ENCODE measurements at regions not wholly inside any gene's neighbourhood (a gene's known extent, or its start where the extent isn't known, plus 50 kb on each side); places are given as distances from the start of the nearest gene placed in this dataset.

DNA sequence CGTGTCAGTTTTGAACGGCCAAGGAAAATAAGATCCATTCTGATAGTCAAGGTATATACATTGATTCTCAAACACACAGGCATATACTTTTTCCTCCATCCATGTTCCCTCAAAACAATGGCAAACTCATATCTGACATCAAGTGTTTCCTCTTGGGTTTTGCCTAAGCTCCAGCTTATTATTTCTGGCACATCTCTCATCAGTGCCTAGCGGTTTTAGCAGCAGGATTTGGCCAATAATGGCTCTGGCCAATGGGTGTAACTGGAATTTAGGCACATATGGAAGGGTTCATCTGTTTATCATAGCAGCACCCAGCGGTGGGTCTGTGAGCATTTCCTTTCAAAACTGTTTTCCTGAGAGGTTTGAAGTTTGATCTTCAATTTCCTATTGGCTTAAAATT is 161.6 kb upstream of the TLL1 start:
- Histone ChIP-seq H3K36me3 (no peaks in the 10 kb centered on the region), H3K9me3 (no peaks in the 10 kb centered on the region), H3K27me3 (no peaks in the 10 kb centered on the region), H3K4me1 (no peaks in the 10 kb centered on the region), H3K4me3 (ENCODE audit: low read depth, low read length) (no peak overlapping the region)
- DNase-seq: no peak
- no peak for TF ChIP-seq CTCF (IDR thresholded peaks at IDR 0.05; ENCODE audit: low read depth, low read length)

GRCh38 chr4:165711912-165712311 is 161.1 kb upstream of the TLL1 start:
- Histone ChIP-seq H3K36me3 (no peaks in the 10 kb centered on the region), H3K4me3 (ENCODE audit: low read depth, low read length) (no peak overlapping the region), H3K4me1 (no peaks in the 10 kb centered on the region), H3K9me3 (no peaks in the 10 kb centered on the region), H3K27me3 (no peaks in the 10 kb centered on the region)
- no peak for DNase-seq
- no peak for TF ChIP-seq CTCF (IDR thresholded peaks at IDR 0.05; ENCODE audit: low read depth, low read length)

DNA sequence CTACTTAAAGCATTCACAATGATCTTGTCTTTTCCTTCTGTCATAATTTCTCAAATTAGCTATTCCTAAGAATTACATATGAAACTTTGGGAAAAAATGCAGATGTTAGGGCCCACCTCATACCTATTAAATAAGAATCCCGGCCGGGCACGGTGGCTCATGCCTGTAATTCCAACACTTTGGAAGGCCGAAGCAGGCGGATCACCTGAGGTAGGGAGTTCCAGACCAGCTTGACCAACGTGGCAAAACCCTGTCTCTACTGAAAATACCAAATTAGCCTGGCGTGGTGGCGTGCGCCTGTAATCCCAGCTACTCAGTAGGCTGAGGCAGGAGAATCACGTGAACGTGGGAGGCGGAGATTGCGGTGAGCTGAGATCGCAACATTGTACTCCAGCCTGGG is 158.4 kb upstream of the TLL1 start:
- no peak for DNase-seq
- Histone ChIP-seq H3K4me3 (ENCODE audit: low read depth, low read length) (no peak overlapping the region), H3K9me3 (no peaks in the 10 kb centered on the region), H3K4me1 (no peaks in the 10 kb centered on the region), H3K27me3 (no peaks in the 10 kb centered on the region), H3K36me3 (no peaks in the 10 kb centered on the region)
- no peak for TF ChIP-seq CTCF (IDR thresholded peaks at IDR 0.05; ENCODE audit: low read depth, low read length)

DNA sequence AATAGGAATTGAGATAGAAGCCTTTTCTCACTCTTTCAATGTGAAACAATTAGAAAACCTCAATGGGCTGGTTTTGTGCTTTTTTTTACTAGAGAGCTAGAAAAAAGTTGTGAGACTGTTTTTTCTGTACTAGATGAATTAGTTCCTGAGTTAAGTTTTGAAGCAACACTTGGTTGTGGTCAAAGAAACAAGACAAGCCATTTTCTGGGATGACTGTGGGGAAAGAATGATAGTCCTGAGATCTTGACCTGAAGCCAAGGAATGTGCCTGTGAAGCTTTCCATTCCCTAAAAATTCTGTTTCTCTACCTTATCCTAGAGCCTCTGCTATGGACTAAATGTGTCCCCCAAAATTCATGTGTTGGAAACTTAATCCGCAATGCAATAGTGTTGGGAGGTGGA is 157.8 kb upstream of the TLL1 start:
- no peak for TF ChIP-seq CTCF (IDR thresholded peaks at IDR 0.05; ENCODE audit: low read depth, low read length)
- no peak for DNase-seq
- no peaks in the 10 kb centered on the region for H3K27me3 ChIP-seq
- H3K9me3 ChIP-seq: no peaks in the 10 kb centered on the region
- no peaks in the 10 kb centered on the region for H3K4me1 ChIP-seq
- H3K36me3 ChIP-seq: no peaks in the 10 kb centered on the region
- no peak overlapping the region for H3K4me3 ChIP-seq (ENCODE audit: low read depth, low read length)

- Histone ChIP-seq H3K4me3 (ENCODE audit: low read depth, low read length) (no peak overlapping the region), H3K4me1 (no peaks in the 10 kb centered on the region), H3K9me3 (no peaks in the 10 kb centered on the region), H3K27me3 (no peaks in the 10 kb centered on the region), H3K36me3 (no peaks in the 10 kb centered on the region)
- no peak for TF ChIP-seq CTCF (IDR thresholded peaks at IDR 0.05; ENCODE audit: low read depth, low read length)
- DNase-seq: no peak
Observed at GRCh38 chr4:165715989-165716388, 157.0 kb upstream of the TLL1 start.

DNA sequence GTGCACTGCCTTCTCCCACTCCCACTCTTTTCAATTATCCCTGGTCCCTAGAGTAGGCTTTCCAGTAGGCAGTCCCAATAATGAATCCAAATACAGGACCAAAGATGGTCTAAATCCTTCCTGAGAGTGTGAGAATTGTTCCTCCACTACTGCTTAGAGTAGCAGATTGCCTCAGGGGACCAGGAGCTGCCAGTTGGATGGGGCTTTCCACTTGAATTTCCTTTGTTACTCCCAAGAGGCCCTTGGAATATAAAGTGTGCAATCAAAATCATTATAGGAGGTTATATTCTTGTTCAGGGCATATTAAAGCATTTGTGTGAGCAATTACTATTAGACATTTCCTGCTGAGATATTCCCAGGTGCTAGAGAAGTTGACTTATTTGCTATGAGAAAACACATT is 156.6 kb upstream of the TLL1 start:
- Histone ChIP-seq H3K36me3 (no peaks in the 10 kb centered on the region), H3K9me3 (no peaks in the 10 kb centered on the region), H3K27me3 (no peaks in the 10 kb centered on the region), H3K4me3 (ENCODE audit: low read depth, low read length) (no peak overlapping the region), H3K4me1 (no peaks in the 10 kb centered on the region)
- no peak for DNase-seq
- no peak for TF ChIP-seq CTCF (IDR thresholded peaks at IDR 0.05; ENCODE audit: low read depth, low read length)

Data from BE2C (cell line).